ENCODE measurements at regions not wholly inside any gene's neighbourhood (a gene's known extent, or its start where the extent isn't known, plus 50 kb on each side); places are given as distances from the start of the nearest gene placed in this dataset.

DNA sequence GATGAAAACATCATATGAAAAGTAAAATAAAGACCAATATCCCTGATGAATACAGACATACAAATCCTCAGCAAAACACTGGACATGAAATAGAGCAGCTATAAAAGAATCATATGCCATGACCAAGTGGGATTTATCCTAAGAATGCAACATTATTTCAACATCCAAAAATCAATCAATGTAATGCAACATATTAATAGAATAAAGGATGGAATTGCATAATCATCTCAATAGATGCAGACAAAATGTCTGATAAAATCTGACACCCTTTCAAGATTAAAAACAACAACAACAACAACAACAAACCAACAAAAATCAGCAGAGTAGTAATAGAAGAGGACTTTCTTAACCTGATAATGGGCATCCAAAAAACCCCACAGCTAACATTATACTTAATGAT lies 63.8 kb upstream of the IL1R1 start:
- peaks cover 0 to 7% (median 3%) of the 10 kb centered on the region in 3 donors for H3K4me1 ChIP-seq (ENCODE audit: control insufficient read depth in 2 of 3, insufficient read depth in 2 of 3, low read depth in 1 of 3, low read length in 3 of 3)
- H3K36me3 ChIP-seq (ENCODE audit: control insufficient read depth in 2 of 3, insufficient read depth in 3 of 3, low read length in 3 of 3), result no peaks in the 10 kb centered on the region
- H3K4me3 ChIP-seq (ENCODE audit: low read length in 3 of 3), result no peak overlapping the region
- no peak overlapping the region for H3K9ac ChIP-seq (ENCODE audit: low read length in 3 of 3)
- TF ChIP-seq, protein P1, sequence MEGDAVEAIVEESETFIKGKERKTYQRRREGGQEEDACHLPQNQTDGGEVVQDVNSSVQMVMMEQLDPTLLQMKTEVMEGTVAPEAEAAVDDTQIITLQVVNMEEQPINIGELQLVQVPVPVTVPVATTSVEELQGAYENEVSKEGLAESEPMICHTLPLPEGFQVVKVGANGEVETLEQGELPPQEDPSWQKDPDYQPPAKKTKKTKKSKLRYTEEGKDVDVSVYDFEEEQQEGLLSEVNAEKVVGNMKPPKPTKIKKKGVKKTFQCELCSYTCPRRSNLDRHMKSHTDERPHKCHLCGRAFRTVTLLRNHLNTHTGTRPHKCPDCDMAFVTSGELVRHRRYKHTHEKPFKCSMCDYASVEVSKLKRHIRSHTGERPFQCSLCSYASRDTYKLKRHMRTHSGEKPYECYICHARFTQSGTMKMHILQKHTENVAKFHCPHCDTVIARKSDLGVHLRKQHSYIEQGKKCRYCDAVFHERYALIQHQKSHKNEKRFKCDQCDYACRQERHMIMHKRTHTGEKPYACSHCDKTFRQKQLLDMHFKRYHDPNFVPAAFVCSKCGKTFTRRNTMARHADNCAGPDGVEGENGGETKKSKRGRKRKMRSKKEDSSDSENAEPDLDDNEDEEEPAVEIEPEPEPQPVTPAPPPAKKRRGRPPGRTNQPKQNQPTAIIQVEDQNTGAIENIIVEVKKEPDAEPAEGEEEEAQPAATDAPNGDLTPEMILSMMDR (IDR thresholded peaks at IDR 0.05; ENCODE audit: borderline replicate concordance, extremely low read depth, insufficient read depth), result no peak
- H3K27me3 ChIP-seq (ENCODE audit: control insufficient read depth, insufficient read depth, low read length), result no peaks in the 10 kb centered on the region
- H3K9me3 ChIP-seq (ENCODE audit: control insufficient read depth in 2 of 3, insufficient read depth in 1 of 3, low read length in 3 of 3), result no peaks in the 10 kb centered on the region
- DNase-seq, result no peak
- no peak for FAIRE-seq
- H3K27ac ChIP-seq (ENCODE audit: low read depth in 2 of 2, low read length in 2 of 2), result no peak overlapping the region
- intact Hi-C loops (cut with DNase I), result no loop called here

DNA sequence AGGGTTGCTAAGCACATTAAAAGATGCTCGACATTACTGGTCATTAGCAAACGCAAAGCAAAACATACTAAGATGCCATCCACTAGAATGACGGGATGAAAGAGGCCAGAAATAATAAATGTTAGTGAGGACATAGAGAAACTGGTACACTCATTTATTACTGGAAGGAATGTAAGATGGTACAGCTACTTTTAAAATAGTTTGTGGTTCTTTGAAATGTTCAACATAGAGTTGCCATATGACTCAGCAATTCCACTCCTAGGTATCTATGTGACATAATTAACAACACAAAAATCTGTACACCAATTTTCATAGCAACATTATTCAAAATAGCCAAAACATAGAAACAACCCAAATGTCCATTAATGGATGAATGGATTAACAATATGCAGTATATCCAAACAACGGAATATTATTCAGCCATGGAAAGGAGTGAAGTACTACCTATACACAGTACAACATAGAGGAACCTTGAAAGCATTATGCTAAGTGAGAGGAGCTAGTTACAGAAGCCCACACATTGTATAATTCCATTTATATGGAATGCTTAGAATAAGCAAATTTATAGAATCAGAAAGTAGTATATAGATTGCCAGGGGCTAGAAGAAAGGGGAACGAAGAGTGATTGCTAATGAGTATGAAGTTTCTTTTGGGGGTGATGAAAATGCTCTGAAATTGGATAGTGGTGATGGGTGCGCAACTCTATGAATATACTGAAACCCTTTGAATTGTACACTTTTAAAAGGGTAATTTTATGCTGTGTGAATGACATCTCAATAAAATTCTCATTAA lies 61.9 kb upstream of the IL1R1 start:
- intact Hi-C loops (cut with DNase I), result no loop called here
- TF ChIP-seq, protein P1 (IDR thresholded peaks at IDR 0.05; ENCODE audit: borderline replicate concordance, extremely low read depth, insufficient read depth), result no peak
- no peaks in the 10 kb centered on the region for H3K36me3 ChIP-seq (ENCODE audit: control insufficient read depth in 2 of 3, insufficient read depth in 3 of 3, low read length in 3 of 3)
- FAIRE-seq, result no peak
- H3K27ac ChIP-seq (ENCODE audit: low read depth in 2 of 2, low read length in 2 of 2), result no peak overlapping the region
- H3K4me3 ChIP-seq (ENCODE audit: low read length in 3 of 3), result no peak overlapping the region
- H3K9ac ChIP-seq (ENCODE audit: low read length in 3 of 3), result no peak overlapping the region
- no peaks in the 10 kb centered on the region for H3K9me3 ChIP-seq (ENCODE audit: control insufficient read depth in 2 of 3, insufficient read depth in 1 of 3, low read length in 3 of 3)
- H3K4me1 ChIP-seq (ENCODE audit: control insufficient read depth in 2 of 3, insufficient read depth in 2 of 3, low read depth in 1 of 3, low read length in 3 of 3), result peaks cover 0 to 7% (median 3%) of the 10 kb centered on the region in 3 donors
- no peak for DNase-seq
- no peaks in the 10 kb centered on the region for H3K27me3 ChIP-seq (ENCODE audit: control insufficient read depth, insufficient read depth, low read length)

DNA sequence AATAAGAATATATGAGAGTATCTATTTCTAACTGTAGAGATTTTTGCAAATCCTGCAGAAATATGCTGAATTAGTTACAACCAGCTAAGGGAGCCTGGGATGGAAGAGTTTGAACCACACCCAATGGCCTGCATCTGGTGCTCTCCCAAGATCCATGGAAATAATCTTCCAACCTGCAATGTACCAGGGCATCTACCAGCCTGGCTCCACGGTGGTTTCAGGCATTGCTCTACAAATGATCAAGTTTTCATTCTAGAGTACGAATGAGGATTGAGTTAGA lies 61.4 kb upstream of the IL1R1 start:
- no peak overlapping the region for H3K9ac ChIP-seq (ENCODE audit: low read length in 3 of 3)
- H3K4me3 ChIP-seq (ENCODE audit: low read length in 3 of 3), result no peak overlapping the region
- H3K27ac ChIP-seq (ENCODE audit: low read depth in 2 of 2, low read length in 2 of 2), result no peak overlapping the region
- no peaks in the 10 kb centered on the region for H3K27me3 ChIP-seq (ENCODE audit: control insufficient read depth, insufficient read depth, low read length)
- FAIRE-seq (no peak), DNase-seq (no peak)
- intact Hi-C loops (cut with DNase I), result no loop called here
- TF ChIP-seq, protein P1 (IDR thresholded peaks at IDR 0.05; ENCODE audit: borderline replicate concordance, extremely low read depth, insufficient read depth), result no peak
- no peaks in the 10 kb centered on the region for H3K9me3 ChIP-seq (ENCODE audit: control insufficient read depth in 2 of 3, insufficient read depth in 1 of 3, low read length in 3 of 3)
- H3K36me3 ChIP-seq (ENCODE audit: control insufficient read depth in 2 of 3, insufficient read depth in 3 of 3, low read length in 3 of 3), result no peaks in the 10 kb centered on the region
- peaks cover 0 to 7% (median 3%) of the 10 kb centered on the region in 3 donors for H3K4me1 ChIP-seq (ENCODE audit: control insufficient read depth in 2 of 3, insufficient read depth in 2 of 3, low read depth in 1 of 3, low read length in 3 of 3)

DNA sequence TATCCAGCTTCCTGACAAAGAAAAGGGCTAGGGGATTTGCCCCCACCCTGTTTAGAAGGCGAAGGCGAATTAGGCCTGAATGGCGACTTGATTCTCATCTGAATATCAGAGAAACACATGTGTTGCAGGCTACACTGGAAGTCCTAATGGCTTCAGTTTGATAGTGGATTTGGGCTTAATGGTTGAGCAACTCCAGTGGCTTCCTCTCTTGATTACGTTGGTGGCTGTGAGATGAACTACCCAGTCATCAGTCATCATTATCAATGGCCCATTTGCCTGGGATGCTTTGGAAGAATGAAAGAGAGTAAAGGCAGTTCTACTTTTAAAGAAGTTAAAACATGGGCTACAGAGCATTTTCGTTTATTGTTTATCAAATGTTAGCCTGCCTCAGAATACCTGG lies 60.9 kb upstream of the IL1R1 start:
- TF ChIP-seq, protein P1 (IDR thresholded peaks at IDR 0.05; ENCODE audit: borderline replicate concordance, extremely low read depth, insufficient read depth), result no peak
- Histone ChIP-seq H3K4me1 (ENCODE audit: control insufficient read depth in 2 of 3, insufficient read depth in 2 of 3, low read depth in 1 of 3, low read length in 3 of 3) (peaks cover 0 to 7% (median 3%) of the 10 kb centered on the region in 3 donors), H3K27me3 (ENCODE audit: control insufficient read depth, insufficient read depth, low read length) (no peaks in the 10 kb centered on the region), H3K27ac (ENCODE audit: low read depth in 2 of 2, low read length in 2 of 2) (no peak overlapping the region), H3K36me3 (ENCODE audit: control insufficient read depth in 2 of 3, insufficient read depth in 3 of 3, low read length in 3 of 3) (no peaks in the 10 kb centered on the region), H3K9ac (ENCODE audit: low read length in 3 of 3) (no peak overlapping the region), H3K4me3 (ENCODE audit: low read length in 3 of 3) (no peak overlapping the region), H3K9me3 (ENCODE audit: control insufficient read depth in 2 of 3, insufficient read depth in 1 of 3, low read length in 3 of 3) (no peaks in the 10 kb centered on the region)
- FAIRE-seq, result no peak
- no peak for DNase-seq
- intact Hi-C loops (cut with DNase I), result no loop called here

All from kidney (tissue), 13 donors.